ENCODE measurements at regions not wholly inside any gene's neighbourhood (a gene's known extent, or its start where the extent isn't known, plus 50 kb on each side); places are given as distances from the start of the nearest gene placed in this dataset.

DNA sequence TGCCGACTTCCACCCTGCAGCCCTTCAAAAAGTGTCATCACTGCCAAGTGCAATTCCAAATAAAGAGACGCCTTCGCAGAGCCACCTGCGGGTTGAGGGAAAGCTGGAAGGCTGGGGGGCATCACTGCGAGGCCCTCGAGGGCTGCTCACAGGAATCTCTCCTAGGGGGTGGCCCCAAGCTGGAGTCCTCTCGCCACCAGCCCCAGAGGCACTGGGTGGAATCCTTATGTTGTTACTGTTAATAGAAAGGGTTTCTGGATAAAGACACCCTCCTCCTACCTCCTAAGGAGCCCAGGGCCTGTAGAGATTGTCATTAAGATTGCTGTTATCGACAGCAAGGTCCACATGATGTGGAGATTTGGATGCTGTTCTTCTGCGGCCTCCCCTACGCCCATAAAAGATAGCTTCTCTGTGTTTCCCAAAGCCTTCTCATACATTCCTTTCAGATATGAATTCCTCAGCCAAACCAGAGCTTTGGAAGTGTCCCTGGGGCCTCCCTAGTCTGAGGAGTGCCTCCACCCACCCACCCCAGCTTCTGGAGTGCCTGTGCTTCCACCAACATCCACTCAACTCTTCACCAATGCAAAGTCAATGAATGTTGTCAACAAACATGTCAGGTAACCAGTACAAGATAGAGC, 512.7 kb downstream of the SHQ1 start:
- TF ChIP-seq CTCF (IDR thresholded peaks at IDR 0.05) (no peak), POLR2A (IDR thresholded peaks at IDR 0.05) (no peak)

All from right lobe of liver (tissue), 4 donors.